ENCODE measurements at regions not wholly inside any gene's neighbourhood (a gene's known extent, or its start where the extent isn't known, plus 50 kb on each side); places are given as distances from the start of the nearest gene placed in this dataset.

GRCh38 chr14:84708865-84709264, 821.1 kb upstream of the FLRT2 start:
- no peak for TF ChIP-seq CTCF (IDR thresholded peaks at IDR 0.05)
- no peaks in the 10 kb centered on the region for H3K9me3 Mint-ChIP-seq (ENCODE audit: unreplicated experiment)
- no peak overlapping the region for H3K27ac Mint-ChIP-seq (ENCODE audit: unreplicated experiment)
- H3K4me1 Mint-ChIP-seq (ENCODE audit: unreplicated experiment) = peaks cover 16% of the 10 kb centered on the region
- DNase-seq (ENCODE audit: extremely low spot score, unreplicated experiment) = no peak
- no peaks in the 10 kb centered on the region for H3K36me3 Mint-ChIP-seq (ENCODE audit: unreplicated experiment)
- H3K27me3 Mint-ChIP-seq (ENCODE audit: unreplicated experiment) = no peaks in the 10 kb centered on the region
- no peak overlapping the region for H3K4me3 Mint-ChIP-seq (ENCODE audit: unreplicated experiment)

- no peaks in the 10 kb centered on the region for H3K27me3 Mint-ChIP-seq (ENCODE audit: unreplicated experiment)
- no peaks in the 10 kb centered on the region for H3K4me1 Mint-ChIP-seq (ENCODE audit: unreplicated experiment)
- DNase-seq (ENCODE audit: extremely low spot score, unreplicated experiment) = no peak
- TF ChIP-seq CTCF (IDR thresholded peaks at IDR 0.05) = no peak
- no peak overlapping the region for H3K4me3 Mint-ChIP-seq (ENCODE audit: unreplicated experiment)
- no peak overlapping the region for H3K27ac Mint-ChIP-seq (ENCODE audit: unreplicated experiment)
- no peaks in the 10 kb centered on the region for H3K9me3 Mint-ChIP-seq (ENCODE audit: unreplicated experiment)
- H3K36me3 Mint-ChIP-seq (ENCODE audit: unreplicated experiment) = no peaks in the 10 kb centered on the region
These were observed 803.5 kb upstream of the FLRT2 start for GRCh38 chr14:84726471-84726870.

- no peak for TF ChIP-seq CTCF (IDR thresholded peaks at IDR 0.05)
- peaks cover 11% of the 10 kb centered on the region for H3K36me3 Mint-ChIP-seq (ENCODE audit: unreplicated experiment)
- no peak for DNase-seq (ENCODE audit: extremely low spot score, unreplicated experiment)
- H3K27ac Mint-ChIP-seq (ENCODE audit: unreplicated experiment) = peak overlapping the region; percentile 91
- H3K9me3 Mint-ChIP-seq (ENCODE audit: unreplicated experiment) = peaks cover 19% of the 10 kb centered on the region
- H3K4me3 Mint-ChIP-seq (ENCODE audit: unreplicated experiment) = no peak overlapping the region
- peaks cover 60% of the 10 kb centered on the region for H3K4me1 Mint-ChIP-seq (ENCODE audit: unreplicated experiment)
- H3K27me3 Mint-ChIP-seq (ENCODE audit: unreplicated experiment) = no peaks in the 10 kb centered on the region
These were observed 780.6 kb upstream of the FLRT2 start for GRCh38 chr14:84749191-84749955.

- Mint-ChIP-seq H3K9me3 (ENCODE audit: unreplicated experiment) (peaks cover 19% of the 10 kb centered on the region), H3K4me1 (ENCODE audit: unreplicated experiment) (peaks cover 61% of the 10 kb centered on the region), H3K36me3 (ENCODE audit: unreplicated experiment) (peaks cover 14% of the 10 kb centered on the region), H3K27me3 (ENCODE audit: unreplicated experiment) (no peaks in the 10 kb centered on the region), H3K4me3 (ENCODE audit: unreplicated experiment) (peak overlapping the region; percentile 70), H3K27ac (ENCODE audit: unreplicated experiment) (peak overlapping the region; percentile 97)
- no peak for TF ChIP-seq CTCF (IDR thresholded peaks at IDR 0.05)
- no peak for DNase-seq (ENCODE audit: extremely low spot score, unreplicated experiment)
These were observed 779.7 kb upstream of the FLRT2 start for GRCh38 chr14:84750284-84750683.

DNA sequence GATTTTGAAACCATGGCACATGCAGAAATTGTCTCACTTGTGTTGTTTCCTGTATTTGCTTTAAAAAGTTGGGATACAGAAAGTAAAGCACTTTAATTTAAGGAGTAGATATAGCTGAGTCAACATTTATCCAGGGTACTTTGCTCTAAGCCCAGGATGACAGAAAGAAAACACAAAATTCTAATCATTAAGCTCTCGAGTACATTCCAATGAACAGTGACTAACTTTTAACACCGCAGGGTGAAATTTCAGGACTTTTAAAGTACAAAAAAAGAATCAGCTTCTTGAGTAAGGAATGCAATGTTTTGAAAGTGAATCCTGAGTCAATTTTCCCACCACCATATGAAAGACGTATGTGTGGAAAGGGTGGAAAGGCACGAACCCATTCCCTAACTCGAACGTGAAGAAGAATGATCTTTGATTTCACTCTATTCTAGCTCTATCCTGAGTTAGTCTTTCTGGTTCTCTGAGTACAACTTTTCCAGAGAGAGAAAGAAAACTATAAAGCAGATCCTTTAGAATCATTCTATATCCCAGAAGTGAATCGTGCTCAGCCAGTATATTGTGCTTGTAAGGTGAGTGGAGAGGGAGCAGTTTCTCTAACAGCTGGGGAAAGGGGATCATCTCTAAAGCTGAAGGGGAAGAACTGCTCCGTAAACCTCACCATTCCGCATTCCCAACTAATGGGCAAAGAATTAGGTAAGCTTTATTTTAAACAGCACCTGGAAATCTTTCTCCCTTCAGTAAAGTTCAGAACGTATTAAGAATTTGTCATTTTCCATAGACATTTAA, 779.0 kb upstream of the FLRT2 start:
- peak overlapping the region; percentile 97 for H3K27ac Mint-ChIP-seq (ENCODE audit: unreplicated experiment)
- peaks cover 14% of the 10 kb centered on the region for H3K36me3 Mint-ChIP-seq (ENCODE audit: unreplicated experiment)
- peak overlapping the region; percentile 70 for H3K4me3 Mint-ChIP-seq (ENCODE audit: unreplicated experiment)
- H3K27me3 Mint-ChIP-seq (ENCODE audit: unreplicated experiment) = no peaks in the 10 kb centered on the region
- H3K4me1 Mint-ChIP-seq (ENCODE audit: unreplicated experiment) = peaks cover 61% of the 10 kb centered on the region
- DNase-seq (ENCODE audit: extremely low spot score, unreplicated experiment) = no peak
- H3K9me3 Mint-ChIP-seq (ENCODE audit: unreplicated experiment) = peaks cover 19% of the 10 kb centered on the region
- TF ChIP-seq CTCF (IDR thresholded peaks at IDR 0.05) = no peak

Data from osteocyte (in vitro differentiated cells).